Sigmoid colon (tissue), 3 donors: ENCODE measurements at regions not wholly inside any gene's neighbourhood (a gene's known extent, or its start where the extent isn't known, plus 50 kb on each side); places are given as distances from the start of the nearest gene placed in this dataset.

Experiments
- POLR2A ChIP-seq, 2 donors: fragments of 450-650 bp; IDR thresholded peaks; one replicate each; pipeline ENCODE4 v1.6.1; 2016; ENCODE audit warnings: antibody characterized with exemption in 2 of 2, mild to moderate bottlenecking in 2 of 2, moderate library complexity in 2 of 2
- TF ChIP-seq, protein P1 (sequence below), 4 experiments: fragments of 450-650 bp in 3 of 4; fragments of 200-600 bp in 1 of 4; IDR thresholded peaks; one replicate each; pipeline ENCODE4 v1.5.1; 2016 to 2019; ENCODE audit warnings: antibody characterized with exemption in 4 of 4, mild to moderate bottlenecking in 3 of 4, moderate library complexity in 2 of 4

DNA sequence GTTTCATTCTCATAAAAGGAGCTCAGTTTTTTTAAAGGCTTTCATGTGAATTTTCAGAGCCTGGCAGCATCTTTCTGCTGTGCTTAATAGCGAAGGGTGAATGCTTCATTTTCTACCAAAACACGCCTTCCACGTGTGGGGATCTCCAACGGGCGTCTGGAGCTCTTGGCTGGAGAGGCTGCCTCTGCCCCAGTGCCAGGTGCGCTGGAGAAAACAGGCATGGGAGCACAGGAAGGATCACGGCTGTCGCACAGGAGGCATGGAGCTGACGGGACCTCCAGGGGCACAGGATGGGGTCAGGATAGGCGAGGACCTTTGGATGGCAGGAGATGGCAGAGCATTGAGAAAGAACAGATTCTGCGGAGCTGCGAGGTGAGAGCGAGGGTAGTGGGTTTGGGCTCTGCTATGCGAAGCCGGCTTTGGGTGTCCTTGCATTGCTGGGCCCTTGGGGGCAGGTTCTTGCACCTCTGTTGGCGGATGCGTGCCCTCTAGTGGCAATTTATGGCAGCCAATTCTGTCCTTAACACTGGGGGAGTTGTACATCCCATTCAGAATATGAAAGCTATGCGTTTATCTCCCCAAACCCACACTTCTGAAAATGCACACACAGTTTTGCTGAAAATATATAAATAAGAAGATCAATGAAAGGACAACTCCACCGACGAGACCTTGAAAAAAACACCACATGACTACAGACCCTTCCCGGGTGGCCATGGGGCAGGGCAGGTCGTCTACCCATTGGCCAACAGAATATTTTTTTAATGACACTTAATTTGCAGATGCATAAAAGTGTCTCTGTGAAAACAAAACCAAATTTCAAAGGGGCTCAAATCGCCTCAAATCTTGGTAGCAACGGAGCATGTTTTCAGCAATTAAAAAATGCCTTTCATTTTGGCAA is 90.4 kb upstream of the SLC35G4 start:
- TF ChIP-seq POLR2A (IDR thresholded peaks at IDR 0.05): no peak
- TF ChIP-seq, protein P1, sequence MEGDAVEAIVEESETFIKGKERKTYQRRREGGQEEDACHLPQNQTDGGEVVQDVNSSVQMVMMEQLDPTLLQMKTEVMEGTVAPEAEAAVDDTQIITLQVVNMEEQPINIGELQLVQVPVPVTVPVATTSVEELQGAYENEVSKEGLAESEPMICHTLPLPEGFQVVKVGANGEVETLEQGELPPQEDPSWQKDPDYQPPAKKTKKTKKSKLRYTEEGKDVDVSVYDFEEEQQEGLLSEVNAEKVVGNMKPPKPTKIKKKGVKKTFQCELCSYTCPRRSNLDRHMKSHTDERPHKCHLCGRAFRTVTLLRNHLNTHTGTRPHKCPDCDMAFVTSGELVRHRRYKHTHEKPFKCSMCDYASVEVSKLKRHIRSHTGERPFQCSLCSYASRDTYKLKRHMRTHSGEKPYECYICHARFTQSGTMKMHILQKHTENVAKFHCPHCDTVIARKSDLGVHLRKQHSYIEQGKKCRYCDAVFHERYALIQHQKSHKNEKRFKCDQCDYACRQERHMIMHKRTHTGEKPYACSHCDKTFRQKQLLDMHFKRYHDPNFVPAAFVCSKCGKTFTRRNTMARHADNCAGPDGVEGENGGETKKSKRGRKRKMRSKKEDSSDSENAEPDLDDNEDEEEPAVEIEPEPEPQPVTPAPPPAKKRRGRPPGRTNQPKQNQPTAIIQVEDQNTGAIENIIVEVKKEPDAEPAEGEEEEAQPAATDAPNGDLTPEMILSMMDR (IDR thresholded peaks at IDR 0.05): peak in 1 of 4 experiments; percentile 27
